HUDEP-2 (cell line): ENCODE measurements at regions not wholly inside any gene's neighbourhood (a gene's known extent, or its start where the extent isn't known, plus 50 kb on each side); places are given as distances from the start of the nearest gene placed in this dataset.

ENCODE experiments used
- DNase-seq, 76 experiments: peaks; one replicate each; lab custom pipeline; 2025; ENCODE audit not compliant: unreplicated experiment in 76 of 76; lab: John Stamatoyannopoulos, UW

GRCh38 chr5:8750100-8750499, 795.8 kb downstream of the SEMA5A start:
- DNase-seq, result no peak

- no peak for DNase-seq
Observed at GRCh38 chr5:8751971-8752370, 793.9 kb downstream of the SEMA5A start.

GRCh38 chr5:8752595-8752994, 793.3 kb downstream of the SEMA5A start:
- no peak for DNase-seq

GRCh38 chr5:8756498-8757084, 789.3 kb downstream of the SEMA5A start:
- peak in 1 of 76 experiments; percentile 6 for DNase-seq

GRCh38 chr5:8765886-8766285, 780.0 kb downstream of the SEMA5A start:
- no peak for DNase-seq

- DNase-seq, result no peak
Observed at GRCh38 chr5:8766448-8766847, 779.4 kb downstream of the SEMA5A start.

GRCh38 chr5:8767111-8767510, 778.8 kb downstream of the SEMA5A start:
- no peak for DNase-seq

- no peak for DNase-seq
Observed at GRCh38 chr5:8767746-8768145, 778.1 kb downstream of the SEMA5A start.

- no peak for DNase-seq
Observed at GRCh38 chr5:8769631-8770030, 776.2 kb downstream of the SEMA5A start.

GRCh38 chr5:8770431-8770830, 775.4 kb downstream of the SEMA5A start:
- no peak for DNase-seq

GRCh38 chr5:8773046-8773615, 772.7 kb downstream of the SEMA5A start:
- no peak for DNase-seq

- no peak for DNase-seq
Observed at GRCh38 chr5:8784692-8785091, 761.2 kb downstream of the SEMA5A start.

- no peak for DNase-seq
Observed at GRCh38 chr5:8788246-8788645, 757.6 kb downstream of the SEMA5A start.

GRCh38 chr5:8805653-8806052, 740.2 kb downstream of the SEMA5A start:
- DNase-seq, result no peak

GRCh38 chr5:8807636-8808035, 738.2 kb downstream of the SEMA5A start:
- DNase-seq, result no peak

- DNase-seq, result no peak
Observed at GRCh38 chr5:8811581-8811980, 734.3 kb downstream of the SEMA5A start.

- DNase-seq, result no peak
Observed at GRCh38 chr5:8813180-8813579, 732.7 kb downstream of the SEMA5A start.

GRCh38 chr5:8814105-8814504, 731.8 kb downstream of the SEMA5A start:
- no peak for DNase-seq

GRCh38 chr5:8824371-8824770, 721.5 kb downstream of the SEMA5A start:
- no peak for DNase-seq

- no peak for DNase-seq
Observed at GRCh38 chr5:8825139-8825757, 720.6 kb downstream of the SEMA5A start.

GRCh38 chr5:8826508-8826907, 719.4 kb downstream of the SEMA5A start:
- no peak for DNase-seq

GRCh38 chr5:8827696-8828095, 718.2 kb downstream of the SEMA5A start:
- DNase-seq, result no peak
